Body of pancreas (tissue), 4 donors: ENCODE measurements at regions not wholly inside any gene's neighbourhood (a gene's known extent, or its start where the extent isn't known, plus 50 kb on each side); places are given as distances from the start of the nearest gene placed in this dataset.

Experiments
- CTCF ChIP-seq, 7 experiments: fragments of 450-650 bp in 4 of 7; fragments of 200-600 bp in 3 of 7; sonication (generic) in 3 of 7; IDR thresholded peaks; one replicate each; pipeline ENCODE4 v1.5.1; 2016 to 2019; ENCODE audit warnings: antibody characterized with exemption in 7 of 7
- POLR2A ChIP-seq, 3 donors: fragments of 450-650 bp; IDR thresholded peaks; one replicate each; pipeline ENCODE4 v1.6.1; 2016; ENCODE audit warnings: antibody characterized with exemption in 3 of 3, mild to moderate bottlenecking in 2 of 3

- TF ChIP-seq POLR2A (IDR thresholded peaks at IDR 0.05) (no peak), CTCF (IDR thresholded peaks at IDR 0.05) (no peak)
Observed at GRCh38 chr13:53417601-53418000, 389.0 kb downstream of the OLFM4 start.
